GM12878 (cell line): ENCODE measurements at regions not wholly inside any gene's neighbourhood (a gene's known extent, or its start where the extent isn't known, plus 50 kb on each side); places are given as distances from the start of the nearest gene placed in this dataset.

Experiments used
- ATAC-seq: fragments of 200-7000 bp; cut with Tn5 transposase; 3 replicates; pipeline ENCODE4 v1.9.1; 2020; ENCODE audit warnings: mild to moderate bottlenecking, moderate library complexity
- BruUV-seq: library from RNA; stranded (reverse); fragments of 400-500 nt; replicated peaks from 2 replicates; lab custom pipeline; 2021; lab: Mats Ljungman, UMichigan
- CTCF ChIA-PET: fragments of 300-600 bp; sonication (Branson Sonifier 250); formaldehyde crosslinking; extraction: SDS; loops from one replicate; lab custom pipeline; 2021; ENCODE audit warnings: inconsistent platforms; lab: Yijun Ruan, JAX
- POLR2A ChIA-PET: fragments of 350-600 bp; formaldehyde crosslinking; extraction: SDS; loops from one replicate; lab custom pipeline; 2021; ENCODE audit warnings: inconsistent platforms; lab: Charles Lee
- RAD21 ChIA-PET: fragments of 300-600 bp; sonication (Branson Sonifier 250); formaldehyde crosslinking; loops from one replicate; lab custom pipeline; 2023; ENCODE audit warnings: antibody characterized with exemption; ENCODE audit not compliant: unreplicated experiment; lab: Charles Lee
- SMC1A ChIA-PET: fragments of 300-600 bp; sonication (Branson Sonifier 250); formaldehyde crosslinking; loops from one replicate; lab custom pipeline; 2023; ENCODE audit not compliant: unreplicated experiment, uncharacterized antibody; lab: Charles Lee
- DNase-seq: peaks from one replicate; pipeline ENCODE4 v3.0.0-alpha.2; 2011; ENCODE audit warnings: low read depth, low spot score
- FAIRE-seq: peaks from 3 replicates; lab custom pipeline; 2011; peaks lifted over from hg19 to GRCh38; lab: Jason Lieb, UNC
- H2AFZ ChIP-seq: 2 replicates; pipeline ENCODE4 v1.6.0; 2011; ENCODE audit warnings: low read depth, low read length, control low read depth; ENCODE audit not compliant: control insufficient read depth
- H3K27ac ChIP-seq: 2 replicates; pipeline ENCODE4 v1.5.1; 2011; ENCODE audit warnings: control low read depth; ENCODE audit not compliant: control insufficient read depth, insufficient read depth
- H3K27me3 ChIP-seq, 2 experiments: replicated peaks in 1 of 2; 2 replicates each; pipeline versions ENCODE4 v1.6.0 to v1.6.1; 2011; ENCODE audit warnings: low read length in 1 of 2; ENCODE audit not compliant: control insufficient read depth in 2 of 2, insufficient read depth in 2 of 2
- H3K36me3 ChIP-seq, 2 experiments: 2 replicates each; pipeline ENCODE4 v1.5.1; 2011; ENCODE audit warnings: low read length in 1 of 2; ENCODE audit not compliant: control insufficient read depth in 2 of 2, insufficient read depth in 2 of 2
- H3K4me1 ChIP-seq: 2 replicates; pipeline ENCODE4 v1.6.1; 2011; ENCODE audit warnings: mild to moderate bottlenecking, low read length, moderate library complexity, mixed read lengths; ENCODE audit not compliant: control insufficient read depth, insufficient read depth
- H3K4me2 ChIP-seq: 2 replicates; pipeline ENCODE4 v1.6.0; 2011; ENCODE audit warnings: control low read depth; ENCODE audit not compliant: control insufficient read depth, insufficient read depth
- H3K4me3 ChIP-seq: fragments of 200-600 bp; sonication (generic); 2 replicates; pipeline ENCODE4 v1.5.1; 2016
- H3K79me2 ChIP-seq: 2 replicates; pipeline ENCODE4 v1.6.0; 2011; ENCODE audit warnings: low read length; ENCODE audit not compliant: control insufficient read depth, insufficient read depth
- H3K9ac ChIP-seq: 2 replicates; pipeline ENCODE4 v1.8.0; 2011; ENCODE audit warnings: low read length, control low read depth, mixed read lengths; ENCODE audit not compliant: control insufficient read depth, insufficient read depth
- H3K9me3 ChIP-seq: replicated peaks from 3 replicates; pipeline ENCODE4 v1.5.1; 2011; ENCODE audit warnings: mild to moderate bottlenecking, low read length; ENCODE audit not compliant: control insufficient read depth, insufficient read depth
- H4K20me1 ChIP-seq: 2 replicates; pipeline ENCODE4 v1.6.0; 2011; ENCODE audit not compliant: control insufficient read depth, insufficient read depth
- ATF3 ChIP-seq: IDR thresholded peaks from 2 replicates; pipeline ENCODE4 v1.6.1; 2011; ENCODE audit warnings: low read depth, mild to moderate bottlenecking, low read length, moderate library complexity, borderline replicate concordance; ENCODE audit errors: extremely low read depth
- E2F8 ChIP-seq: fragments of 450-650 bp; IDR thresholded peaks from 2 replicates; pipeline ENCODE4 v1.6.1; 2018; ENCODE audit warnings: mild to moderate bottlenecking, low read depth, moderate library complexity; ENCODE audit not compliant: partially characterized antibody
- EED ChIP-seq: sonication (generic); IDR thresholded peaks from 2 replicates; pipeline ENCODE4 v1.6.1; 2016; ENCODE audit warnings: antibody characterized with exemption, low read depth
- IRF5 ChIP-seq: fragments of 450-650 bp; IDR thresholded peaks from 2 replicates; pipeline ENCODE4 v1.6.1; 2017; ENCODE audit warnings: borderline replicate concordance
- MTA3 ChIP-seq: IDR thresholded peaks from 2 replicates; pipeline ENCODE4 v1.6.1; 2012; ENCODE audit warnings: low read length, inconsistent platforms, borderline replicate concordance
- RB1 ChIP-seq: fragments of 450-650 bp; formaldehyde crosslinking; IDR thresholded peaks from 2 replicates; pipeline ENCODE4 v1.6.1; 2017; ENCODE audit warnings: mild to moderate bottlenecking, borderline replicate concordance
- RFX5 ChIP-seq: IDR thresholded peaks from 2 replicates; pipeline ENCODE4 v1.6.1; 2011; ENCODE audit warnings: low read depth, low read length, improper control_type of control experiment
- SREBF2 ChIP-seq: IDR thresholded peaks from 2 replicates; pipeline ENCODE4 v1.6.1; 2012; ENCODE audit warnings: mild to moderate bottlenecking, low read length
- TCF12 ChIP-seq: IDR thresholded peaks from 2 replicates; pipeline ENCODE4 v1.6.1; 2011; ENCODE audit warnings: low read depth, mild to moderate bottlenecking, low read length
- USF2 ChIP-seq: IDR thresholded peaks from 2 replicates; pipeline ENCODE4 v1.6.1; 2011; ENCODE audit warnings: low read depth, low read length, improper control_type of control experiment, borderline replicate concordance
- ZNF384 ChIP-seq: IDR thresholded peaks from 2 replicates; pipeline ENCODE4 v1.6.1; 2012; ENCODE audit warnings: low read depth, mild to moderate bottlenecking, low read length, improper control_type of control experiment, borderline replicate concordance
- ZNF687 ChIP-seq: fragments of 450-650 bp; IDR thresholded peaks from 2 replicates; pipeline ENCODE4 v1.6.1; 2017; ENCODE audit warnings: mild to moderate bottlenecking, moderate library complexity
- ZSCAN29 ChIP-seq: fragments of 450-650 bp; IDR thresholded peaks from 2 replicates; pipeline ENCODE4 v1.6.1; 2017; ENCODE audit warnings: mild to moderate bottlenecking, moderate library complexity
- ZZZ3 ChIP-seq: IDR thresholded peaks from 2 replicates; pipeline ENCODE4 v1.6.1; 2011; ENCODE audit warnings: low read depth; ENCODE audit not compliant: control insufficient read depth, insufficient read length
- WGBS: methylation state at CpG from one replicate; pipeline ENCODE4 v1.1.6; 2016; ENCODE audit warnings: low lambda C conversion rate; ENCODE audit not compliant: insufficient replicate concordance, insufficient coverage; ENCODE audit errors: missing lambda C conversion rate; 5-methylcytosine and 5-hydroxymethylcytosine counted together
- in situ Hi-C: fragments of 300-500 bp; cut with MboI; formaldehyde crosslinking; loops from 9 replicates; pipeline ENCODE4 v1.14.3; 2018; ENCODE audit warnings: mixed read lengths
- intact Hi-C: fragments of 100-400 bp; cut with micrococcal nuclease; formaldehyde crosslinking; loops from one replicate; pipeline ENCODE4 v1.14.2; 2022; ENCODE audit not compliant: unreplicated experiment

GRCh38 chr5:54620141-54620933 is 102.8 kb downstream of the SNX18 start:
- H3K4me3 ChIP-seq = no peak overlapping the region
- POLR2A ChIA-PET = no interaction called here
- intact Hi-C loops = no loop called here
- H3K9ac ChIP-seq = no peak overlapping the region
- DNase-seq = no peak
- no peaks in the 10 kb centered on the region for H3K4me1 ChIP-seq
- H3K27me3 ChIP-seq = no peaks in the 10 kb centered on the region; a peak in 1 of 4 replicates
- CTCF ChIA-PET = no interaction called here
- 0% methylated on average over 3 of the region's 3 CpGs for WGBS
- H3K79me2 ChIP-seq = no peaks in the 10 kb centered on the region
- no peaks in the 10 kb centered on the region for H4K20me1 ChIP-seq
- H3K36me3 ChIP-seq = no peaks in the 10 kb centered on the region
- BruUV-seq = no TSS peak
- ATAC-seq = no peak
- H3K27ac ChIP-seq = no peak overlapping the region
- in situ Hi-C loops = no loop called here
- no peak for FAIRE-seq
- no peak overlapping the region for H2AFZ ChIP-seq
- no peaks in the 10 kb centered on the region for H3K9me3 ChIP-seq
- H3K4me2 ChIP-seq = no peak overlapping the region
- SMC1A ChIA-PET = no interaction called here
- RAD21 ChIA-PET = no interaction called here
- TF ChIP-seq RB1 (no peak), ZZZ3 (no peak), EED (no peak), USF2 (no peak), MTA3 (no peak), TCF12 (no peak), ZNF687 (no peak), ZNF384 (no peak), E2F8 (no peak), RFX5 (no peak), ZSCAN29 (no peak), SREBF2 (no peak), IRF5 (no peak), ATF3 (no peak)
